GM11168 (cell line): ENCODE measurements at regions not wholly inside any gene's neighbourhood (a gene's known extent, or its start where the extent isn't known, plus 50 kb on each side); places are given as distances from the start of the nearest gene placed in this dataset.

ENCODE experiments used
- in situ Hi-C: fragments of 300-500 bp; cut with MboI; formaldehyde crosslinking; loops from one replicate; pipeline ENCODE4 v1.12.0; 2022; ENCODE audit warnings: low sequenced_read_pairs; ENCODE audit not compliant: unreplicated experiment

GRCh38 chr4:18314731-18315130, 293.2 kb upstream of the LCORL start:
- in situ Hi-C loops = no loop called here

- in situ Hi-C loops = no loop called here
Measured at GRCh38 chr4:18297684-18298083, 276.1 kb upstream of the LCORL start.

- in situ Hi-C loops = no loop called here
Measured at GRCh38 chr4:18296411-18296810, 274.9 kb upstream of the LCORL start.

GRCh38 chr4:18294846-18295245, 273.3 kb upstream of the LCORL start:
- in situ Hi-C loops = no loop called here

GRCh38 chr4:18294021-18294420, 272.5 kb upstream of the LCORL start:
- in situ Hi-C loops = no loop called here

GRCh38 chr4:18292411-18292810, 270.9 kb upstream of the LCORL start:
- in situ Hi-C loops = no loop called here

- in situ Hi-C loops = no loop called here
Measured at GRCh38 chr4:18291981-18292380, 270.4 kb upstream of the LCORL start.

GRCh38 chr4:18291256-18291655, 269.7 kb upstream of the LCORL start:
- in situ Hi-C loops = no loop called here

GRCh38 chr4:18285357-18285756, 263.8 kb upstream of the LCORL start:
- in situ Hi-C loops = no loop called here

GRCh38 chr4:18278244-18278643, 256.7 kb upstream of the LCORL start:
- in situ Hi-C loops = no loop called here

GRCh38 chr4:18262832-18263231, 241.3 kb upstream of the LCORL start:
- in situ Hi-C loops = no loop called here

GRCh38 chr4:18252052-18252451, 230.5 kb upstream of the LCORL start:
- in situ Hi-C loops = no loop called here

- in situ Hi-C loops = no loop called here
Measured at GRCh38 chr4:18250564-18250963, 229.0 kb upstream of the LCORL start.

GRCh38 chr4:18248611-18249010, 227.1 kb upstream of the LCORL start:
- in situ Hi-C loops = no loop called here

- in situ Hi-C loops = no loop called here
Measured at GRCh38 chr4:18247189-18247588, 225.6 kb upstream of the LCORL start.

GRCh38 chr4:18242919-18243693, 221.6 kb upstream of the LCORL start:
- in situ Hi-C loops = no loop called here

GRCh38 chr4:18241727-18242126, 220.2 kb upstream of the LCORL start:
- in situ Hi-C loops = no loop called here

GRCh38 chr4:18234108-18234507, 212.6 kb upstream of the LCORL start:
- in situ Hi-C loops = no loop called here

- in situ Hi-C loops = no loop called here
Measured at GRCh38 chr4:18231726-18232125, 210.2 kb upstream of the LCORL start.

GRCh38 chr4:18227880-18228279, 206.3 kb upstream of the LCORL start:
- in situ Hi-C loops = no loop called here

- in situ Hi-C loops = no loop called here
Measured at GRCh38 chr4:18214411-18215055, 193.0 kb upstream of the LCORL start.
